Psoas muscle (tissue), 7 donors: ENCODE measurements at regions not wholly inside any gene's neighbourhood (a gene's known extent, or its start where the extent isn't known, plus 50 kb on each side); places are given as distances from the start of the nearest gene placed in this dataset.
"Not testable (repeated sequence)": the region's sequence is repeated elsewhere in the genome, so short reads cannot be mapped to it uniquely, and the experiment has no call there.

Experiments
- ATAC-seq, 4 donors: fragments of 200-7000 bp; cut with Tn5 transposase; one replicate each; pipeline ENCODE4 v1.9.1; 2020; ENCODE audit warnings: moderate library complexity in 3 of 4, mild to moderate bottlenecking in 2 of 4
- DNase-seq, 2 donors: peaks; one replicate each; pipeline ENCODE4 v3.0.0-alpha.2; 2020
- H3K27ac ChIP-seq: fragments of 200-600 bp; one replicate; pipeline ENCODE4 v1.8.0; 2022
- H3K27me3 ChIP-seq, 3 donors: fragments of 200-600 bp in 1 of 3; one replicate each; pipeline versions ENCODE4 v1.6.1 to v1.8.0; 2013 to 2022; ENCODE audit warnings: low read length in 2 of 3, mild to moderate bottlenecking in 2 of 3, moderate library complexity in 1 of 3; ENCODE audit not compliant: insufficient read depth in 3 of 3
- H3K36me3 ChIP-seq, 2 donors: fragments of 200-600 bp in 1 of 2; one replicate each; pipeline versions ENCODE4 v1.6.1 to v1.8.0; 2013 to 2022; ENCODE audit warnings: low read depth in 1 of 2, mild to moderate bottlenecking in 1 of 2, moderate library complexity in 1 of 2; ENCODE audit not compliant: insufficient read depth in 1 of 2
- H3K4me1 ChIP-seq: fragments of 200-600 bp; one replicate; pipeline ENCODE4 v1.8.0; 2022
- H3K4me3 ChIP-seq: fragments of 200-600 bp; one replicate; pipeline ENCODE4 v1.8.0; 2022; ENCODE audit warnings: mild to moderate bottlenecking
- H3K9me3 ChIP-seq: fragments of 200-600 bp; one replicate; pipeline ENCODE4 v1.8.0; 2022
- CTCF ChIP-seq: fragments of 200-600 bp; IDR thresholded peaks from one replicate; pipeline ENCODE4 v1.8.0; 2022; ENCODE audit warnings: antibody characterized with exemption
- WGBS, 3 donors: extraction: QIAGEN DNeasy Blood & Tissue Kit; methylation state at CpG; one replicate each; pipeline versions ENCODE4 v1.1.6 to v1.1.7; 2013; 5-methylcytosine and 5-hydroxymethylcytosine counted together
- intact Hi-C, 2 donors: fragments of 100-400 bp; cut with DNase I; formaldehyde crosslinking; loops; one replicate each; pipeline versions ENCODE4 v1.11.0 to v1.14.2; 2022
- donor health status: healthy with polysubstance abuse.
- donor health status: DM: no; HTN: no; CAD: no; lungs with moderate emphysema.
- donor health status: Bipolar disorder and iron deficiency.
- donor health status: healthy.
- donor health status: DM: yes; HTN: yes; CAD: no.
- donor health status: DM: no; HTN: no; CAD: no.
- donor health status: DM: yes; HTN: yes; CAD: no.

- no peak overlapping the region for H3K27ac ChIP-seq
- 76 to 85% (median 82%) methylated on average over 4 of the region's 4 CpGs for WGBS, 3 donors
- DNase-seq (no peak), ATAC-seq (no peak)
- no peaks in the 10 kb centered on the region for H3K9me3 ChIP-seq
- H3K4me1 ChIP-seq, result no peaks in the 10 kb centered on the region
- H3K27me3 ChIP-seq, result peaks cover 0 to 3% (median 0%) of the 10 kb centered on the region in 3 donors
- intact Hi-C loops, result no loop called here
- H3K4me3 ChIP-seq, result no peak overlapping the region
- no peaks in the 10 kb centered on the region for H3K36me3 ChIP-seq
- TF ChIP-seq CTCF, result no peak
Observed at GRCh38 chr1:203565981-203566380, 60.7 kb upstream of the ATP2B4 start.

- H3K36me3 ChIP-seq, H3K27ac ChIP-seq, H3K9me3 ChIP-seq, DNase-seq, ATAC-seq, H3K4me1 ChIP-seq, intact Hi-C loops, H3K27me3 ChIP-seq, H3K4me3 ChIP-seq: not testable (repeated sequence)
- WGBS, 3 donors, result 90 to 95% (median 94%) methylated on average over 11 of the region's 11 CpGs
Observed at GRCh38 chr1:203566966-203567365, 59.7 kb upstream of the ATP2B4 start.

- Histone ChIP-seq H3K36me3 (no peaks in the 10 kb centered on the region), H3K4me1 (no peaks in the 10 kb centered on the region), H3K27me3 (peaks cover 0 to 3% (median 0%) of the 10 kb centered on the region in 3 donors), H3K4me3 (no peak overlapping the region), H3K9me3 (no peaks in the 10 kb centered on the region), H3K27ac (no peak overlapping the region)
- ATAC-seq (peak in 2 of 4 donors; percentile 39 to 60), DNase-seq (no peak)
- intact Hi-C loops, result no loop called here
- 64 to 71% (median 66%) methylated on average over 5 of the region's 5 CpGs for WGBS, 3 donors
- no peak for TF ChIP-seq CTCF
Observed at GRCh38 chr1:203567596-203567995, 59.0 kb upstream of the ATP2B4 start.

- H3K27me3 ChIP-seq, result peaks cover 0 to 3% (median 0%) of the 10 kb centered on the region in 3 donors
- ATAC-seq (no peak), DNase-seq (no peak)
- intact Hi-C loops, result no loop called here
- no peaks in the 10 kb centered on the region for H3K9me3 ChIP-seq
- no peak for TF ChIP-seq CTCF
- no peak overlapping the region for H3K27ac ChIP-seq
- no peaks in the 10 kb centered on the region for H3K36me3 ChIP-seq
- WGBS, 3 donors, result 76 to 83% (median 81%) methylated on average over 12 of the region's 12 CpGs
- no peak overlapping the region for H3K4me3 ChIP-seq
- H3K4me1 ChIP-seq, result no peaks in the 10 kb centered on the region
Observed at GRCh38 chr1:203569490-203570318, 56.9 kb upstream of the ATP2B4 start.

GRCh38 chr1:203570805-203571204 is 55.8 kb upstream of the ATP2B4 start:
- WGBS, 3 donors, result 43 to 65% (median 63%) methylated on average over 2 to 3 of the region's 3 CpGs
- no peaks in the 10 kb centered on the region for H3K4me1 ChIP-seq
- ATAC-seq, result no peak
- intact Hi-C loops, result no loop called here
- H3K36me3 ChIP-seq, result no peaks in the 10 kb centered on the region
- H3K9me3 ChIP-seq, result no peaks in the 10 kb centered on the region
- H3K4me3 ChIP-seq, result no peak overlapping the region
- H3K27ac ChIP-seq, result no peak overlapping the region
- H3K27me3 ChIP-seq, result peaks cover 0 to 3% (median 0%) of the 10 kb centered on the region in 3 donors
- TF ChIP-seq CTCF, result no peak
- no peak for DNase-seq
